Tibial nerve (tissue), 4 donors: ENCODE measurements at regions not wholly inside any gene's neighbourhood (a gene's known extent, or its start where the extent isn't known, plus 50 kb on each side); places are given as distances from the start of the nearest gene placed in this dataset.
"Not testable (repeated sequence)": the region's sequence is repeated elsewhere in the genome, so short reads cannot be mapped to it uniquely, and the experiment has no call there.

Experiments used
- DNase-seq, 2 donors: peaks; one replicate each; pipeline ENCODE4 v3.0.0-alpha.2; 2019; ENCODE audit warnings: low spot score in 2 of 2
- H3K27ac ChIP-seq, 4 donors: fragments of 200-600 bp; sonication (generic) in 3 of 4; one replicate each; pipeline ENCODE4 v1.5.1; 2017 to 2019; ENCODE audit warnings: mild to moderate bottlenecking in 1 of 4
- H3K27me3 ChIP-seq, 2 donors: fragments of 200-600 bp; sonication (generic) in 1 of 2; one replicate each; pipeline versions ENCODE4 v1.5.1 to v1.6.0; 2017 to 2019
- H3K36me3 ChIP-seq, 3 donors: fragments of 200-600 bp; sonication (generic); one replicate each; pipeline ENCODE4 v1.5.1; 2018 to 2019
- H3K4me1 ChIP-seq, 4 donors: fragments of 200-600 bp; sonication (generic) in 3 of 4; one replicate each; pipeline ENCODE4 v1.5.1; 2017 to 2019
- H3K4me3 ChIP-seq, 4 donors: fragments of 200-600 bp; sonication (generic) in 3 of 4; one replicate each; pipeline ENCODE4 v1.5.1; 2017 to 2019; ENCODE audit warnings: mild to moderate bottlenecking in 1 of 4, moderate library complexity in 1 of 4
- H3K9me3 ChIP-seq, 4 donors: fragments of 200-600 bp; sonication (generic) in 3 of 4; one replicate each; pipeline ENCODE4 v1.5.1; 2017 to 2019
- CTCF ChIP-seq, 5 experiments: fragments of 200-600 bp in 3 of 5; fragments of 450-650 bp in 2 of 5; sonication (generic) in 3 of 5; IDR thresholded peaks; one replicate each; pipeline ENCODE4 v1.5.1; 2016 to 2019; ENCODE audit warnings: antibody characterized with exemption in 5 of 5, mild to moderate bottlenecking in 3 of 5, moderate library complexity in 2 of 5
- EP300 ChIP-seq, 2 donors: sonication (generic); formaldehyde crosslinking; IDR thresholded peaks; one replicate each; pipeline ENCODE4 v1.6.1; 2017; ENCODE audit warnings: antibody characterized with exemption in 2 of 2, mild to moderate bottlenecking in 1 of 2
- POLR2A ChIP-seq, 2 donors: fragments of 450-650 bp; IDR thresholded peaks; one replicate each; pipeline ENCODE4 v1.6.1; 2017; ENCODE audit warnings: antibody characterized with exemption in 2 of 2, mild to moderate bottlenecking in 2 of 2, moderate library complexity in 2 of 2
- WGBS, 2 donors: methylation state at CpG; one replicate each; pipeline ENCODE4 v1.1.5; 2018; 5-methylcytosine and 5-hydroxymethylcytosine counted together

DNA sequence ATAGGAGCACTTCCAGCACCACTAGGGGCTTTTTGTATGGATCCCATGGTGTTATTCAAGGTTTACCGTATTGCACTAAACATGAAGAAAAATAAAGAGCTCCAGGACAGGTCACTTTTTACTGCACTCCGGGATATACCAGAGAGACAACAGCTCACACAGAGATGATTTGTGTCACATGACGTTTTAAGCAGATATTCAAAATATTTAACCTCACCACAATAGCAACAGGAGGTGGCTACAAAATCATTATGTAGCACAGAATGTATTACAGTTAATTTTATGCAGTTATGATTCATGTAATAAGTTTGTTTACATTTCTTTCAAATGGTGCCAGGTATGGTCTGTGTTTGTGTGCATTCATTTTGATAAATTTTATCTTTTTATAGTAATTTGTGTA lies 100.6 kb downstream of the LUZP4 start:
- 66 to 73% methylated on average over 3 of the region's 3 CpGs for WGBS, 2 donors
- no peak overlapping the region for H3K4me3 ChIP-seq
- H3K4me1 ChIP-seq, result no peaks in the 10 kb centered on the region
- H3K27ac ChIP-seq, result no peak overlapping the region
- peaks cover 0 to 24% of the 10 kb centered on the region in 2 donors for H3K27me3 ChIP-seq
- H3K9me3 ChIP-seq, result no peaks in the 10 kb centered on the region
- no peaks in the 10 kb centered on the region for H3K36me3 ChIP-seq
- TF ChIP-seq CTCF (IDR thresholded peaks at IDR 0.05) (no peak), EP300 (IDR thresholded peaks at IDR 0.05) (no peak), POLR2A (IDR thresholded peaks at IDR 0.05) (no peak)
- no peak for DNase-seq

- peaks cover 0 to 31% of the 10 kb centered on the region in 2 donors for H3K27me3 ChIP-seq
- 71% methylated on average over 2 of the region's 2 CpGs for WGBS, 2 donors
- no peaks in the 10 kb centered on the region for H3K36me3 ChIP-seq
- no peaks in the 10 kb centered on the region for H3K9me3 ChIP-seq
- TF ChIP-seq CTCF (IDR thresholded peaks at IDR 0.05), result no peak
- TF ChIP-seq EP300 (IDR thresholded peaks at IDR 0.05), result no peak
- no peak for TF ChIP-seq POLR2A (IDR thresholded peaks at IDR 0.05)
- DNase-seq, result no peak
- H3K4me3 ChIP-seq, result no peak overlapping the region
- H3K4me1 ChIP-seq, result no peaks in the 10 kb centered on the region
- no peak overlapping the region for H3K27ac ChIP-seq
Measured at GRCh38 chrX:115392031-115392430, 102.5 kb downstream of the LUZP4 start.

DNA sequence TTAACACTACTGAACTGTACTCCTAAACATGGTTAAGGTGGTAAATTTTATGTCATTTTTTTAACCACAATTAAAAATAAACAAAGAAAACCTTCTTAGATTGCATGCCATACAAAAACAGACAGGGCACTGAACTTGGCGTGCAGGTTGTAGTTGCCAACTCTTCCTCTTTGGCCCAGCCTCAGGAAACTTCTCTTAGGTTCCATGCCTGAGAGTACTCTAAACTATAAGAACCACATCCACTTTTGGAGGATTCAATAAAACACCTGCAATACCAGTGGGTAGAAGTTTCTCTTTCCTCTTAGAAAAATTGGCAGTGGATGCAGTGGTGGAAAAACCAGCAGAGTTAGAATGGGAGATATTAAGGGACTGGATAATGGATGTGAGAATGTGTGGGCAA lies 103.4 kb downstream of the LUZP4 start:
- DNase-seq, result no peak
- TF ChIP-seq POLR2A (IDR thresholded peaks at IDR 0.05), result no peak
- TF ChIP-seq CTCF (IDR thresholded peaks at IDR 0.05), result no peak
- no peak for TF ChIP-seq EP300 (IDR thresholded peaks at IDR 0.05)
- Histone ChIP-seq H3K36me3 (no peaks in the 10 kb centered on the region), H3K4me1 (no peaks in the 10 kb centered on the region), H3K4me3 (no peak overlapping the region), H3K27me3 (peaks cover 0 to 33% of the 10 kb centered on the region in 2 donors), H3K9me3 (no peaks in the 10 kb centered on the region), H3K27ac (no peak overlapping the region)
- 60 to 80% methylated on average over 1 of the region's 1 CpG for WGBS, 2 donors

- 63 to 88% methylated on average over 1 of the region's 1 CpG for WGBS, 2 donors
- DNase-seq, result no peak
Measured at GRCh38 chrX:115393271-115393670, 103.8 kb downstream of the LUZP4 start.

DNA sequence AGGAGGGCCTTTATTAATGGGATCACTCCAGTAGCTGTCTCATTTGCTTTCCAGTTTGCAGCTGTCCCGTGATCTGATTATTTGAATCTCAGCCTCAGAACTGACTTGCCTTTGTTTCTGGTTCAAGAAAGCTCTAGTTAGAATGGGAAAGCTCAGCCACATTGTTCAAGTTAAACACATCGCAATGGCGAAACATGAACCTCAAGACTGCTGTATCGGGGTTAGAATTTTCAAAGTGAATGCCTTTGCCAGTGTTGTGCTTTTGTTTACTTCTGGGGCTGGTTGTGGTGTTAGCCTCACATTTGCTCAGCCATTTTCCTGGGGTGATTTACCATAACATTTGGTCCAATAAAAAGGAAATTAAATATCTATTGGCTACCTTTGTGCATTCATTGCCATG lies 105.3 kb downstream of the LUZP4 start:
- H3K9me3 ChIP-seq, H3K4me1 ChIP-seq, H3K36me3 ChIP-seq, H3K27ac ChIP-seq, DNase-seq, H3K4me3 ChIP-seq: not testable (repeated sequence)
- WGBS, 2 donors, result 73 to 78% methylated on average over 4 of the region's 4 CpGs
- H3K27me3 ChIP-seq, result peaks cover 0 to 39% of the 10 kb centered on the region in 2 donors

More at GRCh38 chrX:115393271-115393670, 103.8 kb downstream of the LUZP4 start:
- H3K9me3 ChIP-seq, result no peaks in the 10 kb centered on the region
- no peak overlapping the region for H3K4me3 ChIP-seq
- no peak overlapping the region for H3K27ac ChIP-seq
- H3K4me1 ChIP-seq, result no peaks in the 10 kb centered on the region
- peaks cover 0 to 35% of the 10 kb centered on the region in 2 donors for H3K27me3 ChIP-seq
- TF ChIP-seq EP300 (IDR thresholded peaks at IDR 0.05), result no peak
- TF ChIP-seq POLR2A (IDR thresholded peaks at IDR 0.05), result no peak
- TF ChIP-seq CTCF (IDR thresholded peaks at IDR 0.05), result no peak
- H3K36me3 ChIP-seq, result no peaks in the 10 kb centered on the region

GRCh38 chrX:115399306-115399705 lies 109.8 kb downstream of the LUZP4 start:
- Histone ChIP-seq H3K27me3 (peaks cover 0 to 26% of the 10 kb centered on the region in 2 donors), H3K9me3 (no peaks in the 10 kb centered on the region), H3K4me1 (no peaks in the 10 kb centered on the region), H3K4me3 (no peak overlapping the region), H3K36me3 (no peaks in the 10 kb centered on the region), H3K27ac (no peak overlapping the region)
- 66 to 77% methylated on average over 2 of the region's 2 CpGs for WGBS, 2 donors
- DNase-seq, result no peak
- TF ChIP-seq EP300 (IDR thresholded peaks at IDR 0.05), result no peak
- TF ChIP-seq CTCF (IDR thresholded peaks at IDR 0.05), result no peak
- no peak for TF ChIP-seq POLR2A (IDR thresholded peaks at IDR 0.05)
